Keratinocyte (primary cell): ENCODE measurements at regions not wholly inside any gene's neighbourhood (a gene's known extent, or its start where the extent isn't known, plus 50 kb on each side); places are given as distances from the start of the nearest gene placed in this dataset.

Experiments
- DNase-seq: peaks from one replicate; pipeline ENCODE4 v3.0.0-alpha.2; 2011; ENCODE audit warnings: low read depth, missing footprints, low spot score
- FAIRE-seq: peaks from 2 replicates; lab custom pipeline; 2011; peaks lifted over from hg19 to GRCh38; lab: Jason Lieb, UNC
- H2AFZ ChIP-seq: 2 replicates; pipeline ENCODE4 v1.6.0; 2012; ENCODE audit warnings: low read length, control low read depth, inconsistent platforms; ENCODE audit not compliant: control insufficient read depth
- H3K27ac ChIP-seq: 2 replicates; pipeline ENCODE4 v1.5.1; 2011; ENCODE audit warnings: low read length; ENCODE audit not compliant: control insufficient read depth, insufficient read depth
- H3K27me3 ChIP-seq: 3 replicates; pipeline ENCODE4 v1.6.0; 2011; ENCODE audit warnings: low read length; ENCODE audit not compliant: control insufficient read depth, insufficient read depth; ENCODE audit errors: extremely low read depth
- H3K36me3 ChIP-seq, 2 experiments: 2 replicates in 1 of 2; 3 replicates in 1 of 2; pipeline ENCODE4 v1.5.1; 2011; ENCODE audit warnings: low read length in 2 of 2, mild to moderate bottlenecking in 1 of 2; ENCODE audit not compliant: control insufficient read depth in 2 of 2, insufficient read depth in 2 of 2; ENCODE audit errors: extremely low read depth in 1 of 2
- H3K4me1 ChIP-seq: 3 replicates; pipeline ENCODE4 v1.5.1; 2011; ENCODE audit warnings: low read length; ENCODE audit not compliant: control insufficient read depth, insufficient read depth; ENCODE audit errors: extremely low read depth
- H3K4me2 ChIP-seq: 3 replicates; pipeline ENCODE4 v1.6.0; 2011; ENCODE audit warnings: low read depth, low read length; ENCODE audit not compliant: control insufficient read depth, insufficient read depth; ENCODE audit errors: extremely low read depth
- H3K4me3 ChIP-seq, 3 experiments: fragments of 200-600 bp in 1 of 3; sonication (generic) in 1 of 3; 2 replicates in 2 of 3; 3 replicates in 1 of 3; pipeline ENCODE4 v1.5.1; 2011 to 2016; ENCODE audit warnings: low read length in 3 of 3, mild to moderate bottlenecking in 3 of 3, control low read depth in 2 of 3, inconsistent platforms in 1 of 3, low read depth in 1 of 3, mixed read lengths in 1 of 3, mixed run types in 1 of 3, moderate library complexity in 1 of 3; ENCODE audit not compliant: control insufficient read depth in 2 of 3, insufficient read depth in 2 of 3; ENCODE audit errors: extremely low read depth in 1 of 3
- H3K79me2 ChIP-seq: 2 replicates; pipeline ENCODE4 v1.6.0; 2012; ENCODE audit warnings: low read length; ENCODE audit not compliant: control insufficient read depth, insufficient read depth
- H3K9ac ChIP-seq: 3 replicates; pipeline ENCODE4 v1.6.0; 2011; ENCODE audit warnings: low read length; ENCODE audit not compliant: control insufficient read depth, insufficient read depth; ENCODE audit errors: extremely low read depth
- H3K9me1 ChIP-seq: 3 replicates; pipeline ENCODE4 v1.6.0; 2011; ENCODE audit warnings: low read length; ENCODE audit not compliant: control insufficient read depth, insufficient read depth; ENCODE audit errors: extremely low read depth
- H3K9me3 ChIP-seq: 2 replicates; pipeline ENCODE4 v1.5.1; 2012; ENCODE audit warnings: low read depth, low read length; ENCODE audit not compliant: control insufficient read depth
- H4K20me1 ChIP-seq: 3 replicates; pipeline ENCODE4 v1.6.0; 2011; ENCODE audit warnings: low read length; ENCODE audit not compliant: control insufficient read depth, insufficient read depth; ENCODE audit errors: extremely low read depth
- EZH2 ChIP-seq: IDR thresholded peaks from one replicate; pipeline ENCODE4 v1.6.1; 2012; ENCODE audit warnings: inconsistent platforms, mild to moderate bottlenecking, low read length, moderate library complexity
- dilution Hi-C: fragments of 300-500 bp; cut with MboI; formaldehyde crosslinking; loops from one replicate; pipeline ENCODE4 v1.7.0; 2020; ENCODE audit warnings: low sequenced_read_pairs; ENCODE audit not compliant: extremely low pct_ligation_motif_present
- TF ChIP-seq, protein P1 (sequence below), 3 experiments: IDR thresholded peaks in 1 of 3; conservative IDR thresholded peaks in 1 of 3; optimal IDR thresholded peaks in 1 of 3; 2 replicates in 2 of 3; 3 replicates in 1 of 3; pipeline versions ENCODE3 to v1.5.1; 2011; ENCODE audit warnings: low read length in 3 of 3, mild to moderate bottlenecking in 3 of 3, moderate library complexity in 2 of 3, control low read depth in 1 of 3, inconsistent platforms in 1 of 3; ENCODE audit not compliant: insufficient read depth in 2 of 3; ENCODE audit errors: extremely low read depth in 1 of 3

DNA sequence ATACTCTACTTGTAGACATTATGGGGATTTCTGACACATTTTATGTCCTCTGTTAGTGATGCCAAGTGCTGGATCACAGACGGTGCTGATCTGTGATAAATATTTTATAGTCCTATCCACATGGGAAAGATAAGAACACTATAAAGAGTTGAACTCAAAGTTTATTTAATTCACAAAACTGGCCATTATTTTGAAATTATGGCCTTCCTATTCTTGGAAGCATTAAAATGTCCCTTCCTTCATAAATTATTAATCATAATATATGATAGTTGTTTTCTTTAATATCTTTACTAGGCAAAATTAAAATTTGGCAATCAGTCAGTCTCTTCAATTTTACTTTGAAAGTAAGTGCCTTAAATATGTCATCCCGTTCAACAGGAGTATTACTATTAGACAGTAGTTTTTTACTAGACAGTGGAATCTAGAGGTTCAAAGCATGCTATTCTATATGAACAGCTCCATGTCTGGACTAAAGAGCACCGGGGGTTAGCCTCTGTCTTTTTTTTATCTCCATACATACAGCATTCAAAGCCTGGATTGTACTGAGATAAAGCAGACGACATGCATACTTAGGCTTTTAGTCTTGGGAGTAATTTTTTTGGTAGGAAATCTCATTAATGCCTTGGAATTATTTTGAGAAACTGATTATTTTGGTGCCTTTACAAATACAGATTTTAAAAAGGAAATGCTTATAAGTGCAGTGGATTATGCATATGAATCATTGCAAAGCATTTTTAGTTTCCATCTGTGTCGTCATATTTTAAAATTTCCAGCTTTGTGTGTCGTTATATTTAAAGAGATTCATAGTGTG lies 306.1 kb upstream of the RGS6 start:
- Histone ChIP-seq H2AFZ (no peak overlapping the region), H3K27me3 (no peaks in the 10 kb centered on the region), H3K4me2 (no peak overlapping the region), H3K4me1 (peaks cover 2% of the 10 kb centered on the region), H3K27ac (no peak overlapping the region), H3K4me3 (no peak overlapping the region), H3K9ac (no peak overlapping the region), H3K9me1 (no peaks in the 10 kb centered on the region), H3K9me3 (no peaks in the 10 kb centered on the region), H3K79me2 (no peaks in the 10 kb centered on the region), H3K36me3 (peaks cover 2 to 8% of the 10 kb centered on the region in 2 experiments), H4K20me1 (no peaks in the 10 kb centered on the region)
- FAIRE-seq (no peak), DNase-seq (no peak)
- TF ChIP-seq EZH2: no peak
- TF ChIP-seq, protein P1, sequence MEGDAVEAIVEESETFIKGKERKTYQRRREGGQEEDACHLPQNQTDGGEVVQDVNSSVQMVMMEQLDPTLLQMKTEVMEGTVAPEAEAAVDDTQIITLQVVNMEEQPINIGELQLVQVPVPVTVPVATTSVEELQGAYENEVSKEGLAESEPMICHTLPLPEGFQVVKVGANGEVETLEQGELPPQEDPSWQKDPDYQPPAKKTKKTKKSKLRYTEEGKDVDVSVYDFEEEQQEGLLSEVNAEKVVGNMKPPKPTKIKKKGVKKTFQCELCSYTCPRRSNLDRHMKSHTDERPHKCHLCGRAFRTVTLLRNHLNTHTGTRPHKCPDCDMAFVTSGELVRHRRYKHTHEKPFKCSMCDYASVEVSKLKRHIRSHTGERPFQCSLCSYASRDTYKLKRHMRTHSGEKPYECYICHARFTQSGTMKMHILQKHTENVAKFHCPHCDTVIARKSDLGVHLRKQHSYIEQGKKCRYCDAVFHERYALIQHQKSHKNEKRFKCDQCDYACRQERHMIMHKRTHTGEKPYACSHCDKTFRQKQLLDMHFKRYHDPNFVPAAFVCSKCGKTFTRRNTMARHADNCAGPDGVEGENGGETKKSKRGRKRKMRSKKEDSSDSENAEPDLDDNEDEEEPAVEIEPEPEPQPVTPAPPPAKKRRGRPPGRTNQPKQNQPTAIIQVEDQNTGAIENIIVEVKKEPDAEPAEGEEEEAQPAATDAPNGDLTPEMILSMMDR (optimal IDR thresholded peaks at IDR 0.05 in 1 of 3, IDR thresholded peaks at IDR 0.05 in 1 of 3, conservative IDR thresholded peaks at IDR 0.05 in 1 of 3; ENCODE audit: extremely low read depth in 1 of 3, insufficient read depth in 2 of 3, low read length in 3 of 3): no peak
- dilution Hi-C loops: no loop called here

- no peaks in the 10 kb centered on the region for H3K9me1 ChIP-seq
- H3K36me3 ChIP-seq: peaks cover 2 to 5% of the 10 kb centered on the region in 2 experiments
- H3K4me1 ChIP-seq: no peaks in the 10 kb centered on the region
- FAIRE-seq (no peak), DNase-seq (no peak)
- H3K27me3 ChIP-seq: no peaks in the 10 kb centered on the region
- no peaks in the 10 kb centered on the region for H3K9me3 ChIP-seq
- H3K9ac ChIP-seq: no peak overlapping the region
- H3K4me3 ChIP-seq: no peak overlapping the region
- H3K27ac ChIP-seq: no peak overlapping the region
- dilution Hi-C loops: no loop called here
- no peaks in the 10 kb centered on the region for H3K79me2 ChIP-seq
- no peak overlapping the region for H2AFZ ChIP-seq
- no peaks in the 10 kb centered on the region for H4K20me1 ChIP-seq
- no peak for TF ChIP-seq EZH2
- TF ChIP-seq, protein P1 (optimal IDR thresholded peaks at IDR 0.05 in 1 of 3, IDR thresholded peaks at IDR 0.05 in 1 of 3, conservative IDR thresholded peaks at IDR 0.05 in 1 of 3; ENCODE audit: extremely low read depth in 1 of 3, insufficient read depth in 2 of 3, low read length in 3 of 3): no peak
- H3K4me2 ChIP-seq: no peak overlapping the region
These were observed 303.8 kb upstream of the RGS6 start for GRCh38 chr14:71628433-71628832.
